ENCODE measurements at regions not wholly inside any gene's neighbourhood (a gene's known extent, or its start where the extent isn't known, plus 50 kb on each side); places are given as distances from the start of the nearest gene placed in this dataset.

- Histone ChIP-seq H3K36me3 (ENCODE audit: control insufficient read depth in 1 of 2, insufficient read depth in 2 of 2, low read length in 2 of 2) (no peaks in the 10 kb centered on the region), H3K4me2 (ENCODE audit: low read length) (no peak overlapping the region), H3K9me3 (ENCODE audit: control insufficient read depth in 1 of 2, insufficient read depth in 1 of 2, low read depth in 1 of 2, low read length in 2 of 2) (peaks cover 0 to 4% of the 10 kb centered on the region in 2 experiments; a peak in 2 of 4 replicates), H3K27me3 (ENCODE audit: insufficient read depth, low read length) (no peaks in the 10 kb centered on the region), H4K20me1 (ENCODE audit: insufficient read depth) (no peaks in the 10 kb centered on the region), H3K9me2 (ENCODE audit: insufficient read depth) (no peaks in the 10 kb centered on the region), H3K9ac (ENCODE audit: low read length) (no peak overlapping the region), H3K27ac (ENCODE audit: low read depth, low read length) (no peak overlapping the region), H3K4me1 (ENCODE audit: control insufficient read depth in 1 of 2, insufficient read depth in 2 of 2, low read length in 2 of 2) (no peaks in the 10 kb centered on the region), H3K79me2 (ENCODE audit: insufficient read depth, low read length) (no peaks in the 10 kb centered on the region), H2AFZ (ENCODE audit: low read depth, low read length, poor library complexity, severe bottlenecking) (no peak overlapping the region), H3K4me3 (replicated peaks in 1 of 2; ENCODE audit: low read depth in 1 of 2, low read length in 2 of 2) (no peak overlapping the region)
- TF ChIP-seq SP1 (IDR thresholded peaks at IDR 0.05; ENCODE audit: low read depth) (no peak), POLR2AphosphoS5 (IDR thresholded peaks at IDR 0.05; ENCODE audit: low read depth, low read length) (no peak), ELF1 (IDR thresholded peaks at IDR 0.05; ENCODE audit: borderline replicate concordance, low read depth) (no peak), CBX3 (IDR thresholded peaks at IDR 0.05; ENCODE audit: low read depth) (no peak), JUND (IDR thresholded peaks at IDR 0.05) (no peak), CTCF (IDR thresholded peaks at IDR 0.05 in 2 of 3, conservative IDR thresholded peaks at IDR 0.05 in 1 of 3; ENCODE audit: borderline replicate concordance in 1 of 3, insufficient read depth in 1 of 3, low read depth in 2 of 3, low read length in 2 of 3) (no peak), FOSL1 (IDR thresholded peaks at IDR 0.05; ENCODE audit: low read depth) (no peak), EZH2phosphoT487 (IDR thresholded peaks at IDR 0.05; ENCODE audit: borderline replicate concordance) (no peak), REST (IDR thresholded peaks at IDR 0.05; ENCODE audit: low read depth) (no peak), TCF7L2 (IDR thresholded peaks at IDR 0.05; ENCODE audit: borderline replicate concordance, extremely low read depth, insufficient read depth, insufficient read length) (no peak), RAD21 (IDR thresholded peaks at IDR 0.05; ENCODE audit: low read depth) (no peak), SIN3A (IDR thresholded peaks at IDR 0.05; ENCODE audit: low read depth) (no peak), EGR1 (IDR thresholded peaks at IDR 0.05; ENCODE audit: low read depth) (no peak), CEBPB (IDR thresholded peaks at IDR 0.05; ENCODE audit: low read depth) (no peak)
- DNase-seq (ENCODE audit: low read depth, low spot score) (no peak), ATAC-seq (no peak)
- CTCF ChIA-PET, result no interaction called here
- POLR2A ChIA-PET, result no interaction called here
- no TSS peak for BruUV-seq (replicated peaks)
- RAD21 ChIA-PET (ENCODE audit: low non-redundant PET in 1 of 2, low total read pairs in 2 of 2, uncharacterized antibody in 2 of 2, unreplicated experiment in 2 of 2), result no interaction called here
- intact Hi-C loops (cut with micrococcal nuclease), result no loop called here
Observed at GRCh38 chr9:82457298-82457697, 468.7 kb downstream of the SPATA31D1 start.
